Gastroesophageal sphincter (tissue), 4 donors: ENCODE measurements at regions not wholly inside any gene's neighbourhood (a gene's known extent, or its start where the extent isn't known, plus 50 kb on each side); places are given as distances from the start of the nearest gene placed in this dataset.
"Not testable (repeated sequence)": the region's sequence is repeated elsewhere in the genome, so short reads cannot be mapped to it uniquely, and the experiment has no call there.

ENCODE experiments used
- ATAC-seq: fragments of 150-250 bp; one replicate; pipeline ENCODE4 v1.9.1; 2016; ENCODE audit warnings: mild to moderate bottlenecking, moderate library complexity
- H3K27ac ChIP-seq, 4 donors: fragments of 200-600 bp; sonication (generic) in 3 of 4; 1 replicate in 3 of 4; 2 replicates in 1 of 4; pipeline ENCODE4 v1.5.1; 2016 to 2019
- H3K27me3 ChIP-seq: fragments of 200-600 bp; sonication (generic); one replicate; pipeline ENCODE4 v1.5.1; 2019
- H3K36me3 ChIP-seq, 2 donors: fragments of 200-600 bp; sonication (generic); one replicate each; pipeline ENCODE4 v1.5.1; 2019; ENCODE audit warnings: control low read depth in 1 of 2
- H3K4me1 ChIP-seq, 3 donors: fragments of 200-600 bp; sonication (generic); 1 replicate in 2 of 3; 2 replicates in 1 of 3; pipeline ENCODE4 v1.5.1; 2016 to 2019; ENCODE audit warnings: control low read depth in 2 of 3
- H3K4me3 ChIP-seq, 2 donors: fragments of 200-600 bp; sonication (generic); one replicate each; pipeline ENCODE4 v1.5.1; 2019; ENCODE audit warnings: mild to moderate bottlenecking in 1 of 2, moderate library complexity in 1 of 2
- H3K9me3 ChIP-seq, 3 donors: fragments of 200-600 bp; sonication (generic); one replicate each; pipeline ENCODE4 v1.5.1; 2017 to 2019; ENCODE audit warnings: control low read depth in 2 of 3
- CTCF ChIP-seq, 4 experiments: fragments of 200-600 bp in 2 of 4; fragments of 450-650 bp in 2 of 4; sonication (generic) in 1 of 4; IDR thresholded peaks; one replicate each; pipeline ENCODE4 v1.5.1; 2017 to 2019; ENCODE audit warnings: antibody characterized with exemption in 4 of 4, mild to moderate bottlenecking in 2 of 4, moderate library complexity in 2 of 4
- WGBS, 2 donors: methylation state at CpG; one replicate each; pipeline ENCODE4 v1.1.5; 2018; ENCODE audit warnings: low coverage in 1 of 2; 5-methylcytosine and 5-hydroxymethylcytosine counted together
- small RNA-seq, 4 donors: library from RNA; depleted of rRNA; stranded (forward); fragments of <200 nt; gene quantifications; one replicate each; pipeline ENCODE3, GENCODE V24; 2016

GRCh38 chr2:106248548-106249151, 54.5 kb upstream of the UXS1 start:
- 57 to 61% methylated on average over 3 to 5 of the region's 6 CpGs for WGBS, 2 donors
- H3K4me3 ChIP-seq, H3K4me1 ChIP-seq, H3K27ac ChIP-seq, H3K9me3 ChIP-seq, H3K27me3 ChIP-seq, H3K36me3 ChIP-seq: not testable (repeated sequence)
- ATAC-seq, result peak; percentile 68
- TF ChIP-seq CTCF (IDR thresholded peaks at IDR 0.05), result peak in 1 of 4 experiments; percentile 50

Small RNA genes in the stretch of these regions (small RNA-seq; reads per million reads assigned to genes)
- gene AC114755.3, result 0 reads per million in 4 donors
